HEK293 (cell line): ENCODE measurements at regions not wholly inside any gene's neighbourhood (a gene's known extent, or its start where the extent isn't known, plus 50 kb on each side); places are given as distances from the start of the nearest gene placed in this dataset.

ENCODE experiments used
- CTCF ChIA-PET: fragments of 350-600 bp; formaldehyde crosslinking; extraction: SDS; loops from one replicate; lab custom pipeline; 2021; ENCODE audit warnings: antibody characterized with exemption; lab: Yijun Ruan, JAX
- POLR2A ChIA-PET: fragments of 300-600 bp; formaldehyde crosslinking; extraction: SDS; loops from one replicate; lab custom pipeline; 2020; ENCODE audit warnings: antibody characterized with exemption, inconsistent platforms; lab: Yijun Ruan, JAX
- H3K27ac ChIP-seq: fragments of 200-500 bp; sonication (Bioruptor generic); 2 replicates; pipeline ENCODE4 v1.5.1; 2014; ENCODE audit warnings: low read depth, low read length, control low read depth, inconsistent platforms; ENCODE audit errors: extremely low read depth
- H3K36me3 ChIP-seq, 2 experiments: fragments of 200-500 bp in 1 of 2; sonication (Bioruptor generic) in 1 of 2; 1 replicate in 1 of 2; 2 replicates in 1 of 2; pipeline ENCODE4 v1.5.1; 2014 to 2017; ENCODE audit warnings: inconsistent platforms in 2 of 2, low read length in 2 of 2; ENCODE audit not compliant: control insufficient read depth in 2 of 2, insufficient read depth in 1 of 2
- H3K4me1 ChIP-seq: fragments of 200-500 bp; sonication (Bioruptor generic); 2 replicates; pipeline ENCODE4 v1.5.1; 2014; ENCODE audit warnings: mild to moderate bottlenecking, low read length, inconsistent platforms; ENCODE audit not compliant: control insufficient read depth, insufficient read depth
- H3K4me3 ChIP-seq: 2 replicates; pipeline ENCODE4 v1.5.1; 2011; ENCODE audit warnings: low read depth, mild to moderate bottlenecking, control low read depth, low read length, moderate library complexity
- H3K9me3 ChIP-seq: fragments of 200-500 bp; sonication (Bioruptor generic); 2 replicates; pipeline ENCODE4 v1.5.1; 2014; ENCODE audit warnings: low read depth, low read length, inconsistent platforms; ENCODE audit not compliant: control insufficient read depth, insufficient read depth
- FEZF1 ChIP-seq: fragments of 450-650 bp; formaldehyde crosslinking; IDR thresholded peaks from 2 replicates; pipeline ENCODE4 v1.5.1; 2016; ENCODE audit warnings: missing biosample characterization, missing genetic modification characterization
- KLF17 ChIP-seq: fragments of 450-650 bp; formaldehyde crosslinking; IDR thresholded peaks from 2 replicates; pipeline ENCODE4 v1.5.1; 2016; ENCODE audit warnings: missing biosample characterization, missing genetic modification characterization
- KLF9 ChIP-seq: fragments of 450-650 bp; formaldehyde crosslinking; IDR thresholded peaks from 2 replicates; pipeline ENCODE4 v1.5.1; 2016; ENCODE audit warnings: missing biosample characterization, missing genetic modification characterization, low read depth
- PRDM6 ChIP-seq: fragments of 450-650 bp; formaldehyde crosslinking; IDR thresholded peaks from 2 replicates; pipeline ENCODE4 v1.5.1; 2017; ENCODE audit warnings: missing biosample characterization, missing genetic modification characterization
- SP7 ChIP-seq: fragments of 450-650 bp; formaldehyde crosslinking; IDR thresholded peaks from 2 replicates; pipeline ENCODE4 v1.5.1; 2016; ENCODE audit warnings: missing biosample characterization, missing genetic modification characterization
- ZFP41 ChIP-seq: fragments of 450-650 bp; formaldehyde crosslinking; IDR thresholded peaks from 2 replicates; pipeline ENCODE4 v1.5.1; 2016; ENCODE audit warnings: missing biosample characterization, missing genetic modification characterization, borderline replicate concordance
- ZNF184 ChIP-seq: fragments of 450-650 bp; IDR thresholded peaks from 2 replicates; pipeline ENCODE4 v1.5.1; 2018; ENCODE audit warnings: missing biosample characterization, mild to moderate bottlenecking, missing genetic modification characterization
- ZNF221 ChIP-seq: fragments of 450-650 bp; formaldehyde crosslinking; IDR thresholded peaks from 2 replicates; pipeline ENCODE4 v1.5.1; 2017; ENCODE audit warnings: missing biosample characterization, missing genetic modification characterization, borderline replicate concordance
- ZNF239 ChIP-seq: fragments of 450-650 bp; formaldehyde crosslinking; IDR thresholded peaks from 2 replicates; pipeline ENCODE4 v1.5.1; 2016; ENCODE audit warnings: missing biosample characterization, missing genetic modification characterization
- ZNF274 ChIP-seq, 2 experiments: fragments of 200-500 bp in 1 of 2; fragments of 450-650 bp in 1 of 2; sonication (Bioruptor generic) in 1 of 2; formaldehyde crosslinking in 1 of 2; IDR thresholded peaks; 2 replicates each; pipeline versions ENCODE4 v1.5.1 to v1.6.1; 2014 to 2016; ENCODE audit warnings: borderline replicate concordance in 1 of 2, inconsistent platforms in 1 of 2, low read length in 1 of 2, missing biosample characterization in 1 of 2, missing genetic modification characterization in 1 of 2
- ZNF394 ChIP-seq: fragments of 450-650 bp; formaldehyde crosslinking; IDR thresholded peaks from 2 replicates; pipeline ENCODE4 v1.5.1; 2016; ENCODE audit warnings: missing biosample characterization, missing genetic modification characterization, mild to moderate bottlenecking, moderate library complexity, borderline replicate concordance
- ZNF404 ChIP-seq: fragments of 450-650 bp; formaldehyde crosslinking; IDR thresholded peaks from 2 replicates; pipeline ENCODE4 v1.5.1; 2017; ENCODE audit warnings: missing biosample characterization, missing genetic modification characterization
- ZNF416 ChIP-seq: fragments of 450-650 bp; formaldehyde crosslinking; IDR thresholded peaks from 2 replicates; pipeline ENCODE4 v1.5.1; 2016; ENCODE audit warnings: missing biosample characterization, missing genetic modification characterization
- ZNF501 ChIP-seq: fragments of 450-650 bp; formaldehyde crosslinking; IDR thresholded peaks from 2 replicates; pipeline ENCODE4 v1.5.1; 2016; ENCODE audit warnings: missing biosample characterization, missing genetic modification characterization
- TF ChIP-seq, protein P1 (sequence below): fragments of 450-650 bp; formaldehyde crosslinking; IDR thresholded peaks from 2 replicates; pipeline ENCODE4 v1.5.1; 2016; ENCODE audit warnings: missing biosample characterization, missing genetic modification characterization, low read depth
- TF ChIP-seq, protein P2 (sequence below): fragments of 450-650 bp; formaldehyde crosslinking; IDR thresholded peaks from 2 replicates; pipeline ENCODE4 v1.5.1; 2016; ENCODE audit warnings: missing biosample characterization, missing genetic modification characterization

DNA sequence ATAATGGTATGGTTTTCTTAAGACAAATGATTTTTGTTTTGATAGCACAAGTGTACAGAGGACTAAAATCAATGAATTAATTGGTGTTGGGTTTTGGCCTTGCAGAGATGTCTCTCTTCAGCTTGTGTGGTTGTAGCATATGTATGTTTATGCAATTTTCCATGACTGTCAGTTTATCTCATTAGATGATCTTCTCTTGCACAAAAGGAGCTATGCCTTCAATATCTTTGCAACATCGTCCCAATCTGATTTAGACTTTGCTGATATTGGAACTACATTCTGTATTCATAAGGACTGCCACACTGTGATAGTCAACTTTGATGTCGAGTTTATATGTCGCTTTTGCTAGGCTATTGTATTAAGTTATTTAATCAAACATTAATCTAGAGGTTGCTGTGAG, 140.0 kb upstream of the TAF11L2 start:
- no peaks in the 10 kb centered on the region; the same call in 1 of the 2 replicates for H3K9me3 ChIP-seq
- H3K27ac ChIP-seq, result no peak overlapping the region
- TF ChIP-seq ZNF394 (tag by site-specific recombination) (no peak), KLF9 (tag by site-specific recombination) (no peak), ZNF184 (no peak), ZNF274 (IDR thresholded peaks at IDR 0.05; ENCODE audit: low read length) (no peak), ZNF274 (tag by site-specific recombination; IDR thresholded peaks at IDR 0.05; ENCODE audit: borderline replicate concordance) (no peak), SP7 (no peak), ZNF501 (no peak), ZNF221 (no peak), ZNF404 (tag by site-specific recombination) (no peak), KLF17 (tag by site-specific recombination) (no peak), ZNF416 (no peak), FEZF1 (tag by site-specific recombination) (no peak), ZNF239 (tag by site-specific recombination) (no peak)
- TF ChIP-seq, protein P1, sequence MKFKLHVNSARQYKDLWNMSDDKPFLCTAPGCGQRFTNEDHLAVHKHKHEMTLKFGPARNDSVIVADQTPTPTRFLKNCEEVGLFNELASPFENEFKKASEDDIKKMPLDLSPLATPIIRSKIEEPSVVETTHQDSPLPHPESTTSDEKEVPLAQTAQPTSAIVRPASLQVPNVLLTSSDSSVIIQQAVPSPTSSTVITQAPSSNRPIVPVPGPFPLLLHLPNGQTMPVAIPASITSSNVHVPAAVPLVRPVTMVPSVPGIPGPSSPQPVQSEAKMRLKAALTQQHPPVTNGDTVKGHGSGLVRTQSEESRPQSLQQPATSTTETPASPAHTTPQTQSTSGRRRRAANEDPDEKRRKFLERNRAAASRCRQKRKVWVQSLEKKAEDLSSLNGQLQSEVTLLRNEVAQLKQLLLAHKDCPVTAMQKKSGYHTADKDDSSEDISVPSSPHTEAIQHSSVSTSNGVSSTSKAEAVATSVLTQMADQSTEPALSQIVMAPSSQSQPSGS (tag by site-specific recombination), result no peak
- TF ChIP-seq, protein P2, sequence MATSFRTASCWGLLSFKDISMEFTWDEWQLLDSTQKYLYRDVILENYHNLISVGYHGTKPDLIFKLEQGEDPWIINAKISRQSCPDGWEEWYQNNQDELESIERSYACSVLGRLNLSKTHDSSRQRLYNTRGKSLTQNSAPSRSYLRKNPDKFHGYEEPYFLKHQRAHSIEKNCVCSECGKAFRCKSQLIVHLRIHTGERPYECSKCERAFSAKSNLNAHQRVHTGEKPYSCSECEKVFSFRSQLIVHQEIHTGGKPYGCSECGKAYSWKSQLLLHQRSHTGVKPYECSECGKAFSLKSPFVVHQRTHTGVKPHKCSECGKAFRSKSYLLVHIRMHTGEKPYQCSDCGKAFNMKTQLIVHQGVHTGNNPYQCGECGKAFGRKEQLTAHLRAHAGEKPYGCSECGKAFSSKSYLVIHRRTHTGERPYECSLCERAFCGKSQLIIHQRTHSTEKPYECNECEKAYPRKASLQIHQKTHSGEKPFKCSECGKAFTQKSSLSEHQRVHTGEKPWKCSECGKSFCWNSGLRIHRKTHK (tag by site-specific recombination), result no peak
- POLR2A ChIA-PET, result no interaction called here
- CTCF ChIA-PET, result no interaction called here
- H3K4me1 ChIP-seq, result peaks cover 12% of the 10 kb centered on the region
- no peak overlapping the region for H3K4me3 ChIP-seq
- no peaks in the 10 kb centered on the region; a peak in 1 of 3 replicates for H3K36me3 ChIP-seq

- TF ChIP-seq PRDM6 (tag by site-specific recombination) (peak; percentile 78), ZFP41 (tag by site-specific recombination) (no peak)
- ChIA-PET CTCF (no interaction called here), POLR2A (no interaction called here)
- Histone ChIP-seq H3K36me3 (no peaks in the 10 kb centered on the region; a peak in 1 of 3 replicates), H3K4me3 (no peak overlapping the region), H3K27ac (peak overlapping the region; percentile 29; the same call in 1 of the 2 replicates), H3K4me1 (peaks cover 12% of the 10 kb centered on the region), H3K9me3 (no peaks in the 10 kb centered on the region; the same call in 1 of the 2 replicates)
These were observed 138.5 kb upstream of the TAF11L2 start for GRCh38 chr5:17359451-17360011.
